ENCODE measurements at regions not wholly inside any gene's neighbourhood (a gene's known extent, or its start where the extent isn't known, plus 50 kb on each side); places are given as distances from the start of the nearest gene placed in this dataset.
A peak's percentile ranks its signal among the peaks of the same experiment; 100 is the strongest.

DNA sequence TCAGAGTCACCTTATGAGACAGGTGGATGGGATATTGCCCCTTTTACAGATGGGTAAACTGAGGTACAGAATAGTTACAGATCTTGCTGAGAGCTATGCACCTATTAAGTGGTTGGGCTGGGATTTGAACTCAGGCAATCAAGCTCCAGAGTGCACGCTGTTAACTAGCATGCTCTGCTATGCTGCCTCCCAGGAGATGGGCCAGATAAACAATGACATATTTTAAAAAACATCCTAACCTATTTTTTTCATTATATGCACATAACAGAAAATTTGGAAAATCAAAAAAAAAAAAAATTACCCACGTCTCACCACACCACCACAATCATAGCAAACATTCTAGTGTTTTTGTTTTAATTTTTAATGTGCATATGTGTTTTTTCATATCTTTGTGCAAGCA lies 123.4 kb upstream of the STC2 start:
- no peak for DNase-seq
- H3K4me1 Mint-ChIP-seq (ENCODE audit: low read depth, unreplicated experiment): peaks cover 4% of the 10 kb centered on the region
- H3K27me3 ChIP-seq (replicated peaks; ENCODE audit: control insufficient read depth, insufficient read depth, low read length): no peaks in the 10 kb centered on the region
- no peak overlapping the region for H3K4me3 Mint-ChIP-seq (ENCODE audit: unreplicated experiment)
- no peak overlapping the region for H3K4me3 ChIP-seq (ENCODE audit: low read depth, low read length)
- CTCF ChIA-PET: no interaction called here
- POLR2A ChIA-PET: no interaction called here
- BruUV-seq (replicated peaks): no TSS peak
- H3K27me3 Mint-ChIP-seq (ENCODE audit: insufficient read depth, unreplicated experiment): no peaks in the 10 kb centered on the region
- intact Hi-C loops (cut with micrococcal nuclease; ENCODE audit: unreplicated experiment): no loop called here
- H3K4me1 ChIP-seq: peaks cover 20% of the 10 kb centered on the region
- no peaks in the 10 kb centered on the region for H3K36me3 Mint-ChIP-seq (ENCODE audit: insufficient read depth, unreplicated experiment)
- no peak overlapping the region for H3K27ac Mint-ChIP-seq (ENCODE audit: unreplicated experiment)
- H3K9me3 Mint-ChIP-seq (ENCODE audit: unreplicated experiment): peaks cover 9% of the 10 kb centered on the region
- TF ChIP-seq, protein P1, sequence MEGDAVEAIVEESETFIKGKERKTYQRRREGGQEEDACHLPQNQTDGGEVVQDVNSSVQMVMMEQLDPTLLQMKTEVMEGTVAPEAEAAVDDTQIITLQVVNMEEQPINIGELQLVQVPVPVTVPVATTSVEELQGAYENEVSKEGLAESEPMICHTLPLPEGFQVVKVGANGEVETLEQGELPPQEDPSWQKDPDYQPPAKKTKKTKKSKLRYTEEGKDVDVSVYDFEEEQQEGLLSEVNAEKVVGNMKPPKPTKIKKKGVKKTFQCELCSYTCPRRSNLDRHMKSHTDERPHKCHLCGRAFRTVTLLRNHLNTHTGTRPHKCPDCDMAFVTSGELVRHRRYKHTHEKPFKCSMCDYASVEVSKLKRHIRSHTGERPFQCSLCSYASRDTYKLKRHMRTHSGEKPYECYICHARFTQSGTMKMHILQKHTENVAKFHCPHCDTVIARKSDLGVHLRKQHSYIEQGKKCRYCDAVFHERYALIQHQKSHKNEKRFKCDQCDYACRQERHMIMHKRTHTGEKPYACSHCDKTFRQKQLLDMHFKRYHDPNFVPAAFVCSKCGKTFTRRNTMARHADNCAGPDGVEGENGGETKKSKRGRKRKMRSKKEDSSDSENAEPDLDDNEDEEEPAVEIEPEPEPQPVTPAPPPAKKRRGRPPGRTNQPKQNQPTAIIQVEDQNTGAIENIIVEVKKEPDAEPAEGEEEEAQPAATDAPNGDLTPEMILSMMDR (IDR thresholded peaks at IDR 0.05; ENCODE audit: insufficient read depth in 1 of 2, low read depth in 1 of 2, low read length in 1 of 2, severe bottlenecking in 1 of 2, unreplicated experiment in 1 of 2): no peak
- H3K9me3 ChIP-seq: 0 out of 2 replicates have a peak, but pooled peaks cover 7% of the 10 kb centered on the region
- H3K36me3 ChIP-seq (ENCODE audit: control insufficient read depth, insufficient read depth, low read length): no peaks in the 10 kb centered on the region

DNA sequence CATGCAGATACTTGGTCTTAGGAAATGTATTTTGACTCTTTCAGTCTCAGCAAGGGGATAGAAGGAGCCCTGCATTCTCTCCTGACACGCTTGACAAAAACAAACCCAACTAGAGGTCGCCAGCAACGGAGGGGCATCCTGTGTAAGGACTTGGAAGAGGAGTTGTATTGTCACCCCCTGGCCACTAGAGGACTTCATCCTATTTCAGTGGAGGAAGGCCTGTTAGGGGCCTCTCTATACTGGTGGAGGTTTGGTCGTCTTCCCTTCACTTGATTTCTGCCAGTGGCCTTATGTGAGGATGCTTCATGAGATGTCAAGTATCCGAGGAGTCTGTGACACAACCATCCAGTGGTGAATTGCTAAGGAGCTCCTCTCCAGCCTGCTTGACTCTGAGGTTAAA lies 122.8 kb upstream of the STC2 start:
- H3K4me1 ChIP-seq: peaks cover 19% of the 10 kb centered on the region
- intact Hi-C loops (cut with micrococcal nuclease; ENCODE audit: unreplicated experiment): no loop called here
- H3K9me3 ChIP-seq: 0 out of 2 replicates have a peak, but pooled peaks cover 1% of the 10 kb centered on the region
- Mint-ChIP-seq H3K4me3 (ENCODE audit: unreplicated experiment) (no peak overlapping the region), H3K36me3 (ENCODE audit: insufficient read depth, unreplicated experiment) (no peaks in the 10 kb centered on the region), H3K9me3 (ENCODE audit: unreplicated experiment) (peaks cover 9% of the 10 kb centered on the region), H3K27me3 (ENCODE audit: insufficient read depth, unreplicated experiment) (no peaks in the 10 kb centered on the region), H3K4me1 (ENCODE audit: low read depth, unreplicated experiment) (peaks cover 4% of the 10 kb centered on the region), H3K27ac (ENCODE audit: unreplicated experiment) (no peak overlapping the region)
- no peak overlapping the region for H3K4me3 ChIP-seq (ENCODE audit: low read depth, low read length)
- CTCF ChIA-PET: no interaction called here
- POLR2A ChIA-PET: no interaction called here
- DNase-seq: peak; percentile 41 to 47
- H3K27me3 ChIP-seq (replicated peaks; ENCODE audit: control insufficient read depth, insufficient read depth, low read length): no peaks in the 10 kb centered on the region
- H3K36me3 ChIP-seq (ENCODE audit: control insufficient read depth, insufficient read depth, low read length): no peaks in the 10 kb centered on the region
- TF ChIP-seq, protein P1 (IDR thresholded peaks at IDR 0.05; ENCODE audit: insufficient read depth in 1 of 2, low read depth in 1 of 2, low read length in 1 of 2, severe bottlenecking in 1 of 2, unreplicated experiment in 1 of 2): peak; percentile 58 to 60
- BruUV-seq (replicated peaks): no TSS peak

DNA sequence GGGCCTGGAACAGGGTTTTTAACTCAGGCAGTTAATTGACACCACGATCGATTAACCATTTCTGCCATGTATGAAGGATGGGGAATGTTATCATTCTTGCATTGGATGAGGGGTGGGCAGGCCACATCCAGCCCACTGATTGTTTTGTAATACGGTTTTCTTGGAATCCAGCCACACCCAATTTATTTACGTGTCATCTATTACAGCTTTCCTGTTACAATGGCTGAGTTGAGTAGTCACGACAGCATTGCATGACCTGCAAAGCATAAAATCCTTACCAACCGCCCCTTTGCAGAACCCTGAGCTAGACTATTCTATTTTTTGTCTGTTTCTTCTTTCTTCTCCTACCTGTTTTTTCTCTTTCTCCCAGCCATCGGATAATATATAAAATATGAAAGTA lies 122.0 kb upstream of the STC2 start:
- ChIA-PET POLR2A (interaction anchor here (0.7 kb wide), 1 partner anchor 166 kb away, joined by 3 read pairs; no protein-coding TSS in a partner anchor), CTCF (no interaction called here)
- H3K4me3 ChIP-seq (ENCODE audit: low read depth, low read length): no peak overlapping the region
- Mint-ChIP-seq H3K4me3 (ENCODE audit: unreplicated experiment) (no peak overlapping the region), H3K36me3 (ENCODE audit: insufficient read depth, unreplicated experiment) (no peaks in the 10 kb centered on the region), H3K4me1 (ENCODE audit: low read depth, unreplicated experiment) (peaks cover 3% of the 10 kb centered on the region), H3K27me3 (ENCODE audit: insufficient read depth, unreplicated experiment) (no peaks in the 10 kb centered on the region), H3K9me3 (ENCODE audit: unreplicated experiment) (peaks cover 9% of the 10 kb centered on the region), H3K27ac (ENCODE audit: unreplicated experiment) (no peak overlapping the region)
- DNase-seq: no peak
- no peaks in the 10 kb centered on the region for H3K36me3 ChIP-seq (ENCODE audit: control insufficient read depth, insufficient read depth, low read length)
- no TSS peak for BruUV-seq (replicated peaks)
- peaks cover 11% of the 10 kb centered on the region for H3K4me1 ChIP-seq
- intact Hi-C loops (cut with micrococcal nuclease; ENCODE audit: unreplicated experiment): no loop called here
- no peaks in the 10 kb centered on the region for H3K27me3 ChIP-seq (replicated peaks; ENCODE audit: control insufficient read depth, insufficient read depth, low read length)
- no peaks in the 10 kb centered on the region for H3K9me3 ChIP-seq
- TF ChIP-seq, protein P1 (IDR thresholded peaks at IDR 0.05; ENCODE audit: insufficient read depth in 1 of 2, low read depth in 1 of 2, low read length in 1 of 2, severe bottlenecking in 1 of 2, unreplicated experiment in 1 of 2): no peak

Data from Caco-2 (cell line).